Neutrophil (primary cell): ENCODE measurements at regions not wholly inside any gene's neighbourhood (a gene's known extent, or its start where the extent isn't known, plus 50 kb on each side); places are given as distances from the start of the nearest gene placed in this dataset.

Experiments used
- H3K27ac ChIP-seq: fragments of 200-600 bp; sonication (generic); 2 replicates; pipeline ENCODE4 v1.5.1; 2016; ENCODE audit warnings: mild to moderate bottlenecking, moderate library complexity
- H3K27me3 ChIP-seq: fragments of 200-600 bp; sonication (generic); 2 replicates; pipeline ENCODE4 v1.6.0; 2016; ENCODE audit warnings: mild to moderate bottlenecking
- H3K36me3 ChIP-seq: fragments of 200-600 bp; sonication (generic); 2 replicates; pipeline ENCODE4 v1.5.1; 2017
- H3K4me1 ChIP-seq, 2 experiments: fragments of 200-600 bp in 1 of 2; sonication (generic) in 1 of 2; 1 replicate in 1 of 2; 2 replicates in 1 of 2; pipeline versions ENCODE4 v1.5.1 to v1.6.1; 2013 to 2016; ENCODE audit warnings: low read depth in 1 of 2, low read length in 1 of 2, mild to moderate bottlenecking in 1 of 2, moderate library complexity in 1 of 2; ENCODE audit not compliant: control insufficient read depth in 1 of 2, insufficient read depth in 1 of 2
- H3K4me3 ChIP-seq, 2 experiments: fragments of 200-600 bp in 1 of 2; sonication (generic) in 1 of 2; 1 replicate in 1 of 2; 2 replicates in 1 of 2; pipeline ENCODE4 v1.5.1; 2013 to 2016; ENCODE audit warnings: low read depth in 1 of 2, low read length in 1 of 2, mild to moderate bottlenecking in 1 of 2, moderate library complexity in 1 of 2
- H3K9me3 ChIP-seq: fragments of 200-600 bp; sonication (generic); 2 replicates; pipeline ENCODE4 v1.5.1; 2016
- CTCF ChIP-seq: fragments of 200-600 bp; sonication (generic); IDR thresholded peaks from 2 replicates; pipeline ENCODE4 v1.5.1; 2016; ENCODE audit warnings: antibody characterized with exemption

GRCh38 chr2:17012297-17012696 lies 346.7 kb upstream of the CYRIA start:
- Histone ChIP-seq H3K27me3 (no peaks in the 10 kb centered on the region), H3K4me1 (no peaks in the 10 kb centered on the region), H3K4me3 (no peak overlapping the region), H3K27ac (no peak overlapping the region), H3K9me3 (no peaks in the 10 kb centered on the region), H3K36me3 (no peaks in the 10 kb centered on the region)
- TF ChIP-seq CTCF, result no peak

GRCh38 chr2:17010104-17010503 lies 344.5 kb upstream of the CYRIA start:
- TF ChIP-seq CTCF, result no peak
- Histone ChIP-seq H3K36me3 (no peaks in the 10 kb centered on the region), H3K4me3 (no peak overlapping the region), H3K27ac (no peak overlapping the region), H3K27me3 (no peaks in the 10 kb centered on the region), H3K9me3 (no peaks in the 10 kb centered on the region), H3K4me1 (no peaks in the 10 kb centered on the region)

- Histone ChIP-seq H3K27me3 (no peaks in the 10 kb centered on the region), H3K4me3 (no peak overlapping the region), H3K27ac (no peak overlapping the region), H3K4me1 (no peaks in the 10 kb centered on the region), H3K9me3 (no peaks in the 10 kb centered on the region), H3K36me3 (no peaks in the 10 kb centered on the region)
- no peak for TF ChIP-seq CTCF
These were observed 334.5 kb upstream of the CYRIA start for GRCh38 chr2:17000184-17000482.

DNA sequence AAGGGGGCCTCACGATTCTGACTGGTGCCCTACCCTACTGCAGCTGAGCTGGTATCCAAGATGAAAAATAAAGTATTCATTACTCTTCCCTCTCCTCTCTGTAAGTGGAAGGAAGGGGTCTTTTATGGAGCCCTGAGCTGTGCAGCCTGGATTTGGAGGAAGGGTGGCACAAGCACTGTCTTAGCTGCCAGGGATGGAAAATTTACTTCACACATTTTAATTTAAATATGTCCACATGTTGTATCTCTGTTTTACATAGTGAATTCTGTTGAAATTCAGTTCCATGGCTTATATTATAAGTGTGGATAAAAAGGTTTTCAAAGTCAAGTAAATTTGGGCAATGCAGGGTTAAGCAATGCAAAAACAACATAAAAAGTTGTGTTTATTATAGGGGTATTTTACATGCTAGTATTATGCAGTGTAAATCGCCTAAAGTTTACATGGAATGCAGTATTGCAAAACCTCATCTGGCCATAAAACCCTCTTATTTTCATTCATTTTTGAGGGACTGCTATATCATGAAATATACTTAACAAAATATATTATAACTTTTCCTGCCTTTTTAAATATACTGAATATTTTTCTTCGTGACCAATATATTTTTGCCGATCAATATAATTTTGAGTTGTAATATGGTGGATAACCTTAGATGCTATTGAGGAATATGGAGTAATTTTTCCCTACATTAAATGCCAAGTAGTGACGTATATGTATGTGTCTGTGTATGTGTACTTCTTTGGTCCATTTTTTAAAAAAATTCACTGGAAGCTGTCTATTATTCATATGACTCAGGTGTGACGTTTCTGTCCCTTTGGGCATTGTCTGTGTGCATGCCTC lies 333.9 kb upstream of the CYRIA start:
- Histone ChIP-seq H3K27ac (no peak overlapping the region), H3K27me3 (no peaks in the 10 kb centered on the region), H3K36me3 (no peaks in the 10 kb centered on the region), H3K4me1 (no peaks in the 10 kb centered on the region), H3K4me3 (no peak overlapping the region), H3K9me3 (no peaks in the 10 kb centered on the region)
- no peak for TF ChIP-seq CTCF

DNA sequence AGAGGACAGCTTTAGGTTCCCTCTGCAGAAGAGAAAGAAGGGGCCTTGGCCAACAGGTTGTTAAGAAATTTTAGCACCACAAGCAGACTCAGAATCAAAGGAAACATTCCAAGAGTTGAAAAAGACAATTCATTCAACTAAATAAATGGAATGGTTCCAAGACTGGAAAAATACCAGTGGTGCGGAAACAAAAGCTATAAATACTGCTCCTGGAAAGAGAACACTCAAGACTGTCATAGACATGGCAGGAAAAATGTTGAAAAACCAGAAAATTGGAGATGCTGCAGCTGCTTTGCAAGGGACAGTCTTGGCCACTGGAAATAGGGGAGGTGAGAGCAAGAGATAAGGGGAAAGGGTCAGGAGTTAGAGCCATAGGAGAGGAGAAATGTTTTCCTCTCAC lies 312.7 kb upstream of the CYRIA start:
- Histone ChIP-seq H3K36me3 (no peaks in the 10 kb centered on the region), H3K27me3 (no peaks in the 10 kb centered on the region), H3K27ac (no peak overlapping the region), H3K4me3 (no peak overlapping the region), H3K9me3 (no peaks in the 10 kb centered on the region), H3K4me1 (no peaks in the 10 kb centered on the region)
- TF ChIP-seq CTCF, result no peak
